GM19025 (cell line): ENCODE measurements at regions not wholly inside any gene's neighbourhood (a gene's known extent, or its start where the extent isn't known, plus 50 kb on each side); places are given as distances from the start of the nearest gene placed in this dataset.
"Not testable (repeated sequence)": the region's sequence is repeated elsewhere in the genome, so short reads cannot be mapped to it uniquely, and the experiment has no call there.

Experiments used
- ATAC-seq: cut with Tn5 transposase; IDR thresholded peaks from one replicate; pipeline ENCODE4 v1.9.1; 2021; ENCODE audit warnings: mild to moderate bottlenecking, low read depth, moderate library complexity; ENCODE audit not compliant: unreplicated experiment

GRCh38 chr1:166384948-166385347 is 218.1 kb upstream of the FAM78B start:
- ATAC-seq = no peak

GRCh38 chr1:166390366-166391033 is 223.7 kb upstream of the FAM78B start:
- no peak for ATAC-seq

GRCh38 chr1:166391279-166392066 is 224.7 kb upstream of the FAM78B start:
- ATAC-seq = no peak

GRCh38 chr1:166395729-166396128 is 228.9 kb upstream of the FAM78B start:
- no peak for ATAC-seq

- not testable (repeated sequence) for ATAC-seq
These were observed 242.7 kb upstream of the FAM78B start for GRCh38 chr1:166409253-166410082.

GRCh38 chr1:166410083-166410385 is 243.2 kb upstream of the FAM78B start:
- ATAC-seq = no peak

GRCh38 chr1:166416831-166417230 is 250.0 kb upstream of the FAM78B start:
- not testable (repeated sequence) for ATAC-seq

- no peak for ATAC-seq
These were observed 251.6 kb upstream of the FAM78B start for GRCh38 chr1:166418344-166418933.

GRCh38 chr1:166422586-166422985 is 255.8 kb upstream of the FAM78B start:
- ATAC-seq = not testable (repeated sequence)

- ATAC-seq = no peak
These were observed 265.9 kb upstream of the FAM78B start for GRCh38 chr1:166432655-166433054.

GRCh38 chr1:166433404-166434304 is 266.9 kb upstream of the FAM78B start:
- ATAC-seq = not testable (repeated sequence)

GRCh38 chr1:166457700-166458099 is 290.9 kb upstream of the FAM78B start:
- ATAC-seq = no peak

- no peak for ATAC-seq
These were observed 297.5 kb upstream of the FAM78B start for GRCh38 chr1:166464333-166464732.

GRCh38 chr1:166470014-166470413 is 303.2 kb upstream of the FAM78B start:
- ATAC-seq = no peak

- no peak for ATAC-seq
These were observed 303.6 kb upstream of the FAM78B start for GRCh38 chr1:166470441-166470840.

GRCh38 chr1:166471359-166471758 is 304.6 kb upstream of the FAM78B start:
- no peak for ATAC-seq

GRCh38 chr1:166479052-166479631 is 312.3 kb upstream of the FAM78B start:
- ATAC-seq = no peak

- no peak for ATAC-seq
These were observed 317.7 kb upstream of the FAM78B start for GRCh38 chr1:166484471-166484870.

- ATAC-seq = no peak
These were observed 318.1 kb upstream of the FAM78B start for GRCh38 chr1:166484871-166485270.

- no peak for ATAC-seq
These were observed 318.8 kb upstream of the FAM78B start for GRCh38 chr1:166485620-166486019.
